GM19395 (cell line): ENCODE measurements at regions not wholly inside any gene's neighbourhood (a gene's known extent, or its start where the extent isn't known, plus 50 kb on each side); places are given as distances from the start of the nearest gene placed in this dataset.

Experiments
- ATAC-seq: cut with Tn5 transposase; IDR thresholded peaks from one replicate; pipeline ENCODE4 v1.9.1; 2021; ENCODE audit warnings: mild to moderate bottlenecking, moderate library complexity; ENCODE audit not compliant: unreplicated experiment

DNA sequence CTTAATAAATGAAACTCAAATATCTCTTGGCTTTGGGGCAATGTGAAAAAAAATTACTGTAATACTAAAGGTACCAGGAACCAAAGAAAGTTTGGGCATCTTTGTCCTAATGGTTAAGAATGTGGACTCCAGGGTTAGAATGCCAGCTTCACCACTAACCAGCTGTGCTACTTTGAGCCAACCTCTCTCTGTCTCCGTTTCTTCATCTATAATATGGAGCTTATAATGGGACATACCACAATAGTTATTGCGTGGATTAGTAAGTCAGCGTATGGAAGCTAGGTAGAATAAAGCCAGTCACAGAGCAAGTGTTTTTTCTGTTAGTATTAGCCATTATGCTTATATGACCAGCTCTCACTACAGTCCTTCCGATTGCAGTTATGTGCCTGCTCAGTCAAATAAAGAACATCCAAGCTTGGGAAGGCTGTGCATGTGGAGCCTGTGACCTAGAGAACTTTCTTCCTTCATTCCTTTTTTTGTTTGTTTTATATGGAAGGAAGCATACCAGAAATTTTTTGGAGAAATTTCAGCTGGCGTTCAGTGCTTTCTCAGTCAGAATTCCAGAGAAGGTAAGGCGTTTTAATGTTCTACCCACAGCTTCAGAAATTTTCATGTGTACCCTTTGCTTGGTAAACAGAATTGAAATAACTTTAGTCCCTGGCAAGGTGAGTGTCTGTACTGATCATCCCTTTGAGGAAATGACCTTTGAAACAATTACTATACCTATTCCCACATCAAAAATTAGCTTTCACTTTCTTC, 114.0 kb upstream of the RND3 start:
- no peak for ATAC-seq

DNA sequence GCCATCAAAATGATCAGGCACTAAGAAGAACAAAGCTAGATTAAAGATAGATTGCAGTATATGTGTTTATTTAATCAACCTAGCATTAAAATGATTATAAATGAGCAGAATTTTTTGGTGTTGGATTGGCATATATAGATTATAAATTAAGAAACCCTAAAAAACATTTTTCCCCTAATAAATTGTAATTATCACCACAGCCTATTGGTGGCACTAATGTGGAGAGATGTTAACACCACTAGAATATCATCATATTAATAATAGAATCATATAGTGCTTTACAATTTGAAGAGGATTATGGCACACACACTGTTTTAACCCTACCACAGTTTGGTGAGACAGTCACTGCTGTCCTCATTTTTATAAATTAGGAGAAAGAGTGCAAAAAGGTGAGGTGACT, 112.4 kb upstream of the RND3 start:
- ATAC-seq, result no peak

DNA sequence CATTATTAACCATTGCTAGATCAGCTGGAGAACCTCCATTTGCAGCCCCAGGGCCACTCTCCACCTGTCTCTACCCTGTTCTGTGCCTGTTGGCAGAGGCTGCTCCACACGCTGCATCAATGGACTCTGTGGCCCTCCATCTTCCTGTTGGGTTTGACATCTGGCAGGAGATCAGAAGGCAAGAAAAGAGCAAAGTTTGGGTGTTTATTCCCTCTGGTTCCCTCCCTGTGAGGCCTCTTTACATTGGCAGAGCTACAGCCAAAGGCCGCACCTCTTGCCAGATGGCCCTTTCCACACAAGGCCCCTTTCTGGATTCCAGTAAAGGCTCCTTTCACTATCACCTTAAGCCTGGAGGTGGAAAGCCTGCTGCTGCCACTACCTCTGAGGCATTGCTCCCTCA, 110.9 kb upstream of the RND3 start:
- ATAC-seq, result no peak

DNA sequence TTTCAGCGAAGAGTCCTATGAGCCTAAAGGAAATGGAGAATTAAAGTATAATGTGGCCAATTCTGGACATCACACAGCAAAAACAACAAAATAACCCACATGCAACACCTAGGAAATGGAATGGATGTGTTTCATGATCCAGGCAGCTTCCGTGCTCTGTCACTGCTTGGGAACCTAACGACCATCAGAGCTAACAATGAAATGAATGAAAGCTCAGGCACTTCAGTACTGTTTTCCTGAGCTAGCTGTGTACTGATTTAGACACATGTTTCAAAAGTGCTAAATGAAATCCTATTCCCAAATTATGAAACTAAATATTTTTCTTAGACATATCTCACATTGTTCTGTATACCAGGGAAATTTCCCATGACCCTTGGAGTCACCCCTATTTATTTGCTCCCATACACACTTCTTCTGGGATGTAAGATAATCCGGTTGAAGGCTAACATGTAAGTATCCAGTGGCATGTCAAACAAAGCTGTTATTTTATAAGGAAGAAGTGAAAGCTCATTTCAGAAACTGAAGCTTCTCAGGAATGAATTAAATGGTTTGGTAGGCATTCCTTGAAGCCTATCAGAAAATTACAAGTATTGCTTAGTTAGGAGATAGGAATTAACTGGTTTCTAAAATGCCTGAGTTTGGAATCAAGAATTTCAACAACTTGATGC, 108.5 kb upstream of the RND3 start:
- no peak for ATAC-seq

DNA sequence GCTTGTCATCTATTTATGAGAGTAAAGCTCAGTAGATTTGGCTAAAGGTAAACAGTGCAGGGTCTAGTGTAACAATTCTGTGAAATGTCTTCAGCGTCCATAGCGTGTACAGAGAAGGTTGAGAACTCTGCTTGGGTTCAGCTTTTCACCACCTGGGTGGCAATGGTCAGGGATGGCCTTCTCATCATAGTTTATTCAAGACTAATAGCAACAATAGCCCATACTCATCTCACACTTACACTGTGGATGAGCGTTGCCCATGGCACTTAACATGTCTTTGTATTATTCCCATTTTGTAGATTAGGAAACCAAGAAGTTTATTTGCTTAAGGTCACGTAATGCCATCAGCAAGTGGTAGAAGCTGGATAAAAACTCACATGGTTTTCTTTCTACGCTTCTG, 106.8 kb upstream of the RND3 start:
- no peak for ATAC-seq

DNA sequence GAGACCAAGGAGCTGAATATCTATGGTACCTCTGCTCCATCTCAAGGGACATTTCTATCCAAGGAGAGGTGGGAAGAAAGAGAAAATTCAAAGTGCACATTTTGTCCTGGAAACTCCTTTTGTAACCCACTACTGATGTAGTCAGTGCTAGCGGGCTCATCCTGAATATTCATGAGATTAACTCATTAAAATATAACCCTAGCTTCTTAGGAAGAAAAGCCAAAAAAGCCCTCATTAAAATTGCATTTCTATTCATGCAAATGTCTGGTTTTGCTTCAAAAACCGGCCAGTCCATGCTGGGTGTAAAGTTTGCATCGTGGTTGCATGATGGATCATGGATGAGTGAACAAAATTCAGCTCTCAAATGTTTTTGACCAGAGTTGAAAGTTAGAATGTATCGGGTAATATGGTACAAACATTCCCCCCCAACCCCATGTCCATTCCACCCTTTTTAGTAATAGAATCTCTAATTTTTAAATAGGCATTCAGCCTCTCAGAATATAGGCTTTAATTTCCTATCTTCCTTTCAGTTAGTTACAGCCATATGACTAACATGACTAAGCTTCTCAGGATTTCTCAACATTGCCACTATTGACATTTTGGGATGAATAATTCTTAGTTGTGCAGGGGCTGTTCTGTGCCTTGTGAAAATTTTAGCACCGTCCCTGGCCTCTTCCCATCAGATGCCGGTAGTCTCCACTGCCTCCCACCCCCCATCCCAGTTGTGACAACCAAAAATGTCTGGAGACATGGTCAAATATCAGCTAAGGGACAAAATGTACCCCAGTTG, 104.2 kb upstream of the RND3 start:
- ATAC-seq, result no peak

DNA sequence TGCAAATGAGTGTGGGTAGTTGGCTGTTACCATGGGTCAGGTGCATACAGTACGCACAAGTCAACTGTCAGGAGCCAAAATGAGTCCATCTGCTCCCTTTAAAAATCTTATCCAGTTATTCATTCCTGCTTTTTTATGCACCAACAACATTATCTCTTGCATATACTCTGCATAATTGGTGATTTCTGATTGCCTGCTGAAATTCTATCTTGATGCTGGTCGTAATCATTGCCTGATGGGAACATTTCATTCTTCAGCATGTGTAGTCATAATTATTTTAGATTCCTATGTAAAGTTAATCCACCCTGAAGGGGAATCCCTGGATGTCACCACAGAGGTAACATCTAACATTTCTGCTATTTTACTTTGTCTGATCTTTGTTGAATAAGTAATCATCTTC, 102.2 kb upstream of the RND3 start:
- no peak for ATAC-seq

DNA sequence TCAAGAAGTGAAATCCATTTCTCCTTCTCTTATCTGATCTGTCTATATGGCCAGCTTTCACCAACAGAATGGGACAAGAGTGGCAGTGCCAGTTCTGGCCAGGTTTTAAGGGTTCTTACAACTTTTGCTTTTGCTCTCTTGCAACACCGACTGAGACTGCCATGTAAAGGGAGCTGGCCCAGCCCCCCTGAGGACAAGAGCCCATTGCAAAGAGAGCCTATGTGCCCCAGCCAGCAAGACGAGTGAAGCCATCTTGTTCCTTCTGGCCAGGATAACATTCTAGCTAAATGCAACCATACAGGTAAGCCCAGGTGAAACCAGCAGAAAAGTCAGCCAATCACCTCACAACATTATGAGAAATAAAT, 101.0 kb upstream of the RND3 start:
- no peak for ATAC-seq

DNA sequence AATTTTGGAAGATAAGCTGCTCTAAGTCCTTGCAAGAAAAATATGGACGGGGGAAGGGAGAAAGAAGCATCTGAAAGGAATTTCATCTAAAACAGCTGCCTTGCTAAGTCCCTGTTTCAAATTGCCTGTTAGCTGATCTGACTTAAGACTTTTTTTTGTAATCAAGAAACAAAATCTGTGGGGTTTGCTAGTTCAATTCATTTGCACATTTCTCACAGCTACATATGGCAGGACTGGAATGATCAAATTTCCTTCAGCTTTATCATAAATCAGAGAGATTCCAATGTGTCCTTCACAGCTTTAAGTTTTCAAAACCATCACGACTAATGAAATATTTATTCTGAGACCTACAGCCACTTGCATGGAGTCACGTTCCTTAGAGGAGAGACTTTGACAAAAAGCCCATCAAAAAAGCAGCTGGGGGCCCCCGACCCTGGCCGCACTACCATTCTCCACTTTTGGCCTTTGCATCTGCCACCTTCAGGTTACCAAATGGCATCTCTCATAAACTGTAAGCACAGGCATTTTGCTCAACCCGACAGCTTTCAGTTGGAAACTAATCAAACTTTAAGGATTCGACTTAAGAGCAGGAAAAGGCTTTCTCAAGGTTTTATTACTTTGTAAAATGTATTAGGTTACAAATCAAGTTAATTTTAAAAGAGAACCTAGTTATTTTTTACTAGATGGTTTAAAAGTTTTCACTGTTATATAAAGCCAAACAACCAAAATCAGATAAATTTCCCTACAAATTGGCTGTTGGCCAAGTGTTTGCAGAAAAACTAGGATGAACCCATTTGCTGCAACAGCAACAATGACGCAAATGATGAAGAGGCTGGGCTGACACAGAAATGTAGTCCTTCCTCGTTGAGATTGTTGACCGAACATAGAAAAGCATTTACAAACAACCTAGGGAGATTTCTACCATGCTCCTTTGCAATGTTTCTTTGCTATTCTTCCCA, 100.4 kb upstream of the RND3 start:
- ATAC-seq, result no peak

DNA sequence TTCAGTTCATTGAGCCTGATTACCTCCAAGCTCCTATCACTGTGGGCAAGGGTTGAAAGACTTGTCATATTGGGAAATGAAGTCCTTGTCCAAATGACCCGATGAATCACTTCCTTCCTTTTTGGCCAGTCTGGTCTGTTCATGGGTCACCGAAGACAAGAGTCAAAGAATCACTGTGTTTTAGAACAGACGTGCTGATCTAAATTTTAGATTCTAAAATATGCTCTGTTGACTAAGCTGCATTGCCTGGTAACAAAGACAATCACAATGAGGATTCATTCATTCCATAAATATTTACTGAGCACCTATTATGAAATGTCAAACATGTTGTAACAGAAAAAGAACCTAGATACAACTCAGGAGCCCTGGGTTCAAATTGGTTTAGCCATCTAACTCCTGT, 99.4 kb upstream of the RND3 start:
- no peak for ATAC-seq

DNA sequence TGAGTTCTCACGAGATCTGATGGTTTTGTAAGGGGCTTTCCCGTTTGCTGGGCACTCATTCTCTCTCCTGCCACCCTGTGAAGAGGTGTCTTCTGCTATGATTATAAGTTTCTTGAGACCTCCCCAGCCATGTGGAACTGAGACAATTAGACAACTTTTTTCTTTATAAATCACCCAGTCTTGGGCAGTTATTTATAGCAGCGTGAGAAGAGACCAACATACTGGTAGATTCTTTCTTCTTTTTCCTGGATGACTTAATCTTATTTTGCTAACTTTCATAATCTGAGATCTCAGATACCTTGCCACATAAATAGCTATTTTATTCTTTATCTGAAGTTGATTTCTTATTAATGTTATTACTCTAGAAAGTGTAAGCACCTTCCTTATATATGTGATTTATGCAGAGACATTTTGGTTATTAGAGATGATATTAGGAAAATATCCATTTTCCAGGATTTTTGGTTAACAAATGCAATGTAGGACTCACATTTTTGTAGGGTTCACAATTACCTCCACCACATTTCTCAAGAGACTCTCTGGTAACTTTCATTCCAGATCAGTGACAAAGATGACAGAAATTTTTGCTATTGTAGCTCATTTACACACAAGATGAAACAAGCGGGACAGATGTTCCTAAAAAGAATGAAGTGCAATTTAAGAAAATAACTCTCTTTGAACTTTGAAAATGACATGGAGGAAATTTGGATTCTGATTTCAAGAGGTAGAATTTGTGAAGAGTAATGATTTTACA, 97.9 kb upstream of the RND3 start:
- ATAC-seq, result no peak

DNA sequence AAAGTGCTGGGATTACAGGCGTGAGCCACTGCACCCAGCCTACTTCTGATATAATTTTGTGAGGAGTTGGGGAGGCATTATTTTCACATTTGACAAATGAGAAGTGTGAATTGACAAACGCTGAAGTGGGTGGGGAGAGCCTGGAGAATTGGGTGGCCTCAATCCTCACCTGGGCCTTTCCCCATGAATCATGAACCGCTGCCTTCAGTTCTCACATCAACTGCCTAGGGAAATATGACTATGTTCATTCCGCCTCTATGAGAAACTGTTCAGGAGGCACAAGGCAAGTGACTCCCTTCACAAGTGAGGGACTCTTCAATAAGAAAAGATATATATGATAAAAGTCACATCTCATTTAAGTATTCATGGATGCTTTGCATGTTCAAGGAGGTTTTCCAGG, 96.6 kb upstream of the RND3 start:
- ATAC-seq, result no peak

DNA sequence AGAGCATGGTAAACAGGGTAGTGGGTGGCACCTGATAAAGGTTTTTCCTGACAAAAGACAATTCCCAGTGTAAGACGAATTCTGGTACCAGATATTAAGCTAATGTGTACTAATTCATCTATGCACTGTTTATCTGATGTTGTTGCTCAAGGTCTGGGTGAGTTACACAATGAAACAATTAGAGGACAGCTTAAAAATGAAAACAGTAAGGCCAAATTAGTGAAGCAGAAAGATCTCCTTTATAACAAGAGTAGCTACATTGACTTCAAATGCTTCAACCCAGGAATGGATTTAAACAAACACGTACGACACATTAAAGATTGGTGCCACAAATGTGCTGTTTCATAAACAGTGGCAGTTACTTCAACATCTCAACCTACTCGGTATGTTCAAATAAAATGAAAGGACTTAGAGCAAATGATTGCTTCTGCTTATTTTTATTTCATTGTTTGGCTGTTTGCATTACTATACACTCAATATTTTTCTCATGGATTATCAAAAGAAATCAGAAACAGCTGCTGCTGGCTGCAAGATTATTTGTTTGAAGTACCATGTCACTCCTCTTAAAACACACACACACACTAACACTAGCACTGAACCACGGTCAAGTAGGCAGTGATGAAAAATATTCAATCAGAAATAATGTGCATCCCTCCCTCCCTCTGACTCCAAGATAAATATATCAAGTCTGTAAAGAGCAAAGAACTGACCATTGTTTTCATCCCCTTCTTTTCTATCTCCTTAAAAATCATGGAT, 94.4 kb upstream of the RND3 start:
- no peak for ATAC-seq

DNA sequence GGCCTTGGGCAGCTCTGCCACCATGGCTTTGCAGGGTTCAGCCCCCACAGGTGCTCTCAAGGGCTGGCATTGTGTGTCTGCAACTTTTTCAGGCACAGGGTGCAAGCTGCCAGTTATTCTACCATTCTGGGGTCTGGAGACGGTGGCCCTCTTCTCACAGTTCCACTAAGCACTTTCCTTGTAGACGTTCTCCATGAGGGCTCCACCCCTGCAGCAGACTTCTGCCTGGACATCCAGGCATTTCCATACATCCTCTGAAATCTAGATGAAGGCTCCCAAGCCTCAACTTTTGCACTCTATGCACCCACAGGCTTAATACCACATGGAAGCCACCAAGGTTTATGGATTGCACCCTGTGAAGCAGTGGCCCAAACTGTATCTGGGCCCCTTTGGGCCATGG, 91.0 kb upstream of the RND3 start:
- ATAC-seq, result no peak

DNA sequence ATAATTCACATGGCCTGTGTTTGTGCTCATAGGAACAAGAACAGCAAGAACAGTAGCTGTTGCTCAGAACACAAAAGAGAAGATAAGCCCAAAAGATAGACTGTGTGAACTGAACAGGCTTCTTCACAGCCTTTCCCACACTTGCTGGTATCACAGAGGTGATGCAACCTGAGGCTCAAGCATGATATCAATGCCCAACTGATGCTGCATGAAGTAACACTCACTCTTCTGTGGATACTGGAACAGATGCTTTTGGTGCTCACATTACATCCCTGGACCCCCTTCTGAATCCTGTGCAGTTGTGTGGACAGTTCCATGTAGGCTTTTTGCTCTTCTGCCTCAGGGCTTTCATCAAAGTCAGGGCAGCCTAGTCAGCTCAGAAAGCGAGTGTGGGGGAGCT, 88.4 kb upstream of the RND3 start:
- no peak for ATAC-seq

DNA sequence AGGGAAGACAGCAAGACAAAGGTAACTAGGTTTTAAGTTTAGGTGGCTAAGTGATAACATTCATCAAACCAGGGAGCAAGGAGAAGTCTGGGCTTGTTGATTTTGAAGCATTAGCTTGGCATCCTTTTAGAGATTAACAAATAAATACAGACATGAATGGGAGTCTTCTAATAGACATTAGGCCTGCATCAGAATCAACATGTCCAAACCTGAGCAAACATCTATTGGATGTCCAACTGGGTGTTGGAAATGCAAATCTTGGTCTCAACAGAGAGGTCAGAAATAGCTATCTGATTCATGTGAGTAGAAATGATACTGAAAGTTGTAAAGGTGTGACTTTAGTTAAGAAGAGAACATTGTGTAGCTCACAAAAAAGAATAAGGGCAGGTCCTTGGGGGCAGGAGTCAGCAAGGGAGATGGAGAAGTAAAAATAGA, 85.5 kb upstream of the RND3 start:
- ATAC-seq, result peak; percentile 97

DNA sequence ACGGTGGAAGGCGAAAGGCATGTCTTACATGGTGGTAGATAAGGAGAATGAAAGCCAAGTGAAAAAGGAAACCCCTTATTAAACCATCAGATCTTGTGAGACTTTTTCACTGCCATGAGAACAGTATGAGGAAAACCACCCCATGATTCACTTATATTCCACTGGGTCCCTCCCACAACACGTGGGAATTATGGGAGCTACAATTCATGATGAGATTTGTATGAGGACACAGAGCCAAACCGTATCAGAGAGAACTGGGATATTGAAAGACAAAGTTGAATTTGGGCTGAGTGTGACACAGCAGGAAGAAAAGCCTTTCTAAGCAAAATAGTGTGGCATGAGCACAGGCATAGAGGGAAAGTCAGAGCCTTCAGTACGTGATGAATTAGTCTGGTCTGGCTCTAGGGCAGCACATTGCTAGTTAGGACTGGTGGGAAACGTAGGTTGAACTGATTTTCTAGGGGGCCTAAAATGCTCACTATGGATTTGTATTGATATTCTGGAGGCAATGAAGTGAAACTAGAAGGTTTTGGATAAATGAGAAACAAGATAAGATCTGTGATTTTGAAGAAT, 84.8 kb upstream of the RND3 start:
- no peak for ATAC-seq

DNA sequence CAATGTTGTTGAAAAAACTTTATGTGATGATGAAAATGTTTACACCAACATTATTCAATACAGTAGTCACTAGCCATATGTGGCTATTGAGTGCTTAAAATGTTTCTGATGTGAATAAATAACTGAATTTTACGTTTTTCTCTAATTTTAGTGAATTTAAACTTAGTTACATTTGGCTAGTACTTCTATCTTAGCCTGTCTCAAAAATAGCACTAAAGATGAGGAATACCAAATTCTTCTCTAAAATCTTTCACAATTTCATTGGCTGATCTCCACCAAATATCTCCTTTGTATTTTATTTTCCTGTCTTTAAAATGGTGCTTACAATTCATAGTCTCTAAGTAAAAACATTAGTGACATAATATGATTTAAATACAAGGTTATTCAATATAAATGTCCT, 83.7 kb upstream of the RND3 start:
- ATAC-seq, result no peak

DNA sequence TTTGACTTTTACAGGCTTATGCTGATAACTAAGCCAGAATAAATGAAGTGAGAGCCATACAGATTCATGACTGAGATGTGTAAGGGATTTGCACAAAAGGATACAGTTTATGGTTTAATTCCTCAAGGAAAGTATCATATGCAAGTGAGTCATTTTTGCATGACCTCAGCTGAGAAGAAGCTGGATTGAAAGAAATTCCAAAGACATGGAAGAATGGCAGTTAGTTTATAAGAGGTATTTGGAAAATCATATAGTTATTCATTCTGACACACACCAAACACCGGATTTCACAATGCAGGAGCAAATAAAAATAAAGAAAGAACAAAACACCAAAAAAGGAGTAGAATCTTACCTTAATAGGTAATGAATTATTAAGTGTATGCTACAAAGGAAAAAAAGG, 83.2 kb upstream of the RND3 start:
- ATAC-seq, result no peak
